CD14-positive monocyte (primary cell): ENCODE measurements at regions not wholly inside any gene's neighbourhood (a gene's known extent, or its start where the extent isn't known, plus 50 kb on each side); places are given as distances from the start of the nearest gene placed in this dataset.

ENCODE experiments used
- DNase-seq, 3 donors: peaks; one replicate each; pipeline ENCODE4 v3.0.0-alpha.2; 2011 to 2022
- H2AFZ ChIP-seq: 2 replicates; pipeline ENCODE4 v1.6.0; 2012; ENCODE audit warnings: mild to moderate bottlenecking, low read depth, low read length, inconsistent platforms; ENCODE audit not compliant: insufficient read depth, poor library complexity, severe bottlenecking
- H3K27ac ChIP-seq, 2 donors: 1 replicate in 1 of 2; 2 replicates in 1 of 2; pipeline ENCODE4 v1.5.1; 2012 to 2013; ENCODE audit warnings: low read length in 2 of 2, control low read depth in 1 of 2, inconsistent platforms in 1 of 2, low read depth in 1 of 2, mild to moderate bottlenecking in 1 of 2
- H3K27me3 ChIP-seq, 2 donors: one replicate each; pipeline versions ENCODE4 v1.6.0 to v1.6.1; 2011 to 2013; ENCODE audit warnings: low read length in 2 of 2; ENCODE audit not compliant: control insufficient read depth in 2 of 2, insufficient read depth in 2 of 2
- H3K36me3 ChIP-seq, 2 donors: replicated peaks in 1 of 2; 1 replicate in 1 of 2; 2 replicates in 1 of 2; pipeline versions ENCODE4 v1.5.1 to v1.6.1; 2012 to 2013; ENCODE audit warnings: low read length in 2 of 2, control low read depth in 1 of 2, inconsistent platforms in 1 of 2, mild to moderate bottlenecking in 1 of 2; ENCODE audit not compliant: insufficient read depth in 2 of 2, control insufficient read depth in 1 of 2
- H3K4me1 ChIP-seq, 2 donors: 1 replicate in 1 of 2; 2 replicates in 1 of 2; pipeline versions ENCODE4 v1.5.1 to v1.6.1; 2012 to 2013; ENCODE audit warnings: low read length in 2 of 2, control low read depth in 1 of 2, inconsistent platforms in 1 of 2, mild to moderate bottlenecking in 1 of 2, moderate library complexity in 1 of 2; ENCODE audit not compliant: insufficient read depth in 2 of 2, control insufficient read depth in 1 of 2
- H3K4me2 ChIP-seq: replicated peaks from 2 replicates; pipeline ENCODE3; 2012; ENCODE audit warnings: low read length, moderate library complexity, mild to moderate bottlenecking; ENCODE audit not compliant: poor library complexity, severe bottlenecking; ENCODE audit errors: extremely low read depth
- H3K4me3 ChIP-seq, 3 experiments: fragments of 200-600 bp in 1 of 3; sonication (generic) in 1 of 3; replicated peaks in 1 of 3; 1 replicate in 2 of 3; 2 replicates in 1 of 3; pipeline ENCODE4 v1.5.1; 2011 to 2013; ENCODE audit warnings: low read length in 3 of 3, mild to moderate bottlenecking in 3 of 3, control low read depth in 2 of 3, low read depth in 2 of 3, inconsistent platforms in 1 of 3, moderate library complexity in 1 of 3
- H3K79me2 ChIP-seq: 2 replicates; pipeline ENCODE4 v1.6.0; 2012; ENCODE audit warnings: mild to moderate bottlenecking, control low read depth, inconsistent platforms, low read length, moderate library complexity; ENCODE audit not compliant: insufficient read depth
- H3K9ac ChIP-seq: 2 replicates; pipeline ENCODE4 v1.6.0; 2017; ENCODE audit warnings: low read length, mild to moderate bottlenecking; ENCODE audit not compliant: insufficient read depth, poor library complexity, severe bottlenecking
- H3K9me3 ChIP-seq, 2 donors: replicated peaks in 1 of 2; 1 replicate in 1 of 2; 2 replicates in 1 of 2; pipeline versions ENCODE4 v1.5.1 to v1.6.1; 2012 to 2013; ENCODE audit warnings: low read length in 2 of 2, control low read depth in 1 of 2; ENCODE audit not compliant: control insufficient read depth in 1 of 2, insufficient read depth in 1 of 2
- H4K20me1 ChIP-seq: 2 replicates; pipeline ENCODE4 v1.6.0; 2012; ENCODE audit warnings: mild to moderate bottlenecking, low read length, control low read depth, moderate library complexity; ENCODE audit not compliant: insufficient read depth
- H3K27ac Mint-ChIP-seq, 7 donors: one replicate each; pipeline ENCODE4 v1.8.0; 2020; ENCODE audit warnings: mild to moderate bottlenecking in 7 of 7, mixed read lengths in 7 of 7, moderate library complexity in 6 of 7, inconsistent platforms in 2 of 7
- H3K27me3 Mint-ChIP-seq, 3 donors: one replicate each; pipeline ENCODE4 v1.8.0; 2021 to 2022; ENCODE audit warnings: low read depth in 3 of 3, mild to moderate bottlenecking in 3 of 3, mixed read lengths in 3 of 3, moderate library complexity in 3 of 3, inconsistent platforms in 1 of 3
- H3K36me3 Mint-ChIP-seq, 2 donors: one replicate each; pipeline ENCODE4 v1.8.0; 2020; ENCODE audit warnings: mixed read lengths in 2 of 2, inconsistent platforms in 1 of 2, mild to moderate bottlenecking in 1 of 2
- H3K4me1 Mint-ChIP-seq: one replicate; pipeline ENCODE4 v1.8.0; 2020; ENCODE audit warnings: mild to moderate bottlenecking, mixed read lengths
- H3K4me3 Mint-ChIP-seq, 2 donors: one replicate each; pipeline ENCODE4 v1.8.0; 2020; ENCODE audit warnings: mild to moderate bottlenecking in 2 of 2, mixed read lengths in 2 of 2, moderate library complexity in 1 of 2
- H3K9me3 Mint-ChIP-seq, 7 donors: one replicate each; pipeline ENCODE4 v1.8.0; 2020 to 2022; ENCODE audit warnings: mixed read lengths in 7 of 7, mild to moderate bottlenecking in 6 of 7, moderate library complexity in 6 of 7, inconsistent platforms in 2 of 7
- WGBS: methylation state at CpG from one replicate; pipeline ENCODE4 v1.1.5; 2013; ENCODE audit warnings: missing lambda C conversion rate; ENCODE audit not compliant: insufficient coverage; 5-methylcytosine and 5-hydroxymethylcytosine counted together
- intact Hi-C, 2 donors: fragments of 100-400 bp; cut with micrococcal nuclease; formaldehyde crosslinking; loops; one replicate each; pipeline versions ENCODE4 v1.15.0 to v1.15.1; 2023
- TF ChIP-seq, protein P1 (sequence below): fragments of 200-600 bp; IDR thresholded peaks from one replicate; pipeline ENCODE4 v1.8.0; 2022; ENCODE audit warnings: antibody characterized with exemption, mild to moderate bottlenecking

DNA sequence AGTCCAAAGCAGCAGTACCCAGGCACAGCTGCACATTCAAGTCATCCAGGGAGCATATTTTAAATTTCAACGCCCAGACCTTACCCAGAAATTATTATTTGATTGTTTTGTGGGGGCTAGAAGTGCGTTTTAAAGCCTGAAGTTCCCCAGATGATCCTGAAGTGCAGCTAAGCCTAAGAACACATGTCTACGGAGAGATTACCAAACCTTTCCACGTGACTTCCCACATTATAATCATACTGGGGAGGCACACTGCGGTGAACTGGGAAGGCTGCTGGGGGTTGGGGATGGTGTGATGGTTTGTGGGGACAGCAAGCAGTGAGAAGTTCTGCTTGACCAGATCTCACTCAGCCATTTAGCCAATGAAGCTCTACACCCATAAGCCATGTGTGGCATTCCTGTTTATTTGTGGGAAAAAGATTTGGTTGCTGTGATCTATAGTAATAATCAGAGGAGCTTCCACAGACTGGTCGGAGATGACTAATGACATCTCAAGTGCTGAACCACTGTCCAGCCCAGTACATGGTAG is 93.4 kb upstream of the CDH6 start:
- DNase-seq: no peak

DNA sequence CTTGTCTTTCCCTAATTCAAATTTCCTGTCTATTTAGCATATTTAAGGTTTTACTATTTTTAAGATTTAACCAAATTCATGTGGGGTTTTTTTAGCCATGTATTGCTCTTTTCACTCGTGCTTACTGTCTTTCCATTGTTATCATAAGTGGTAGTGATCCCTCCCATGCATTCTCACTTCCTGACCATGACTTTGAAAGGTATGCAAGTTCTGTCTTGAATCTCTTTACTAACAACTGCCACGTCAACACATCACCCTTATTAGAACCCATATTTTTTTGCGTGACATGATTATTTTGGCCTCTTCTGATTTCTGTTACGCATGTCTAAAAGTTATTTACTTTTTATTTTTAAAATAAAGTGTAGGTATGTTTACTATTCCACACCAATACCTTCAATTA is 94.7 kb upstream of the CDH6 start:
- Mint-ChIP-seq H3K36me3 (no peaks in the 10 kb centered on the region), H3K4me1 (no peaks in the 10 kb centered on the region), H3K4me3 (no peak overlapping the region), H3K9me3 (peaks cover 0 to 11% (median 0%) of the 10 kb centered on the region in 7 donors), H3K27ac (no peak overlapping the region), H3K27me3 (peaks cover 0 to 5% (median 2%) of the 10 kb centered on the region in 3 donors)
- intact Hi-C loops: no loop called here
- H3K27me3 ChIP-seq: no peaks in the 10 kb centered on the region
- no peak overlapping the region for H3K27ac ChIP-seq
- no peak overlapping the region for H3K4me3 ChIP-seq
- H3K9ac ChIP-seq: no peak overlapping the region
- no peaks in the 10 kb centered on the region for H3K79me2 ChIP-seq
- H3K4me1 ChIP-seq: no peaks in the 10 kb centered on the region
- no peak overlapping the region for H2AFZ ChIP-seq
- H3K4me2 ChIP-seq: no peak overlapping the region
- WGBS: no CpG with 5 or more reads among the region's 4 CpGs
- no peaks in the 10 kb centered on the region for H3K36me3 ChIP-seq
- DNase-seq: no peak
- TF ChIP-seq, protein P1, sequence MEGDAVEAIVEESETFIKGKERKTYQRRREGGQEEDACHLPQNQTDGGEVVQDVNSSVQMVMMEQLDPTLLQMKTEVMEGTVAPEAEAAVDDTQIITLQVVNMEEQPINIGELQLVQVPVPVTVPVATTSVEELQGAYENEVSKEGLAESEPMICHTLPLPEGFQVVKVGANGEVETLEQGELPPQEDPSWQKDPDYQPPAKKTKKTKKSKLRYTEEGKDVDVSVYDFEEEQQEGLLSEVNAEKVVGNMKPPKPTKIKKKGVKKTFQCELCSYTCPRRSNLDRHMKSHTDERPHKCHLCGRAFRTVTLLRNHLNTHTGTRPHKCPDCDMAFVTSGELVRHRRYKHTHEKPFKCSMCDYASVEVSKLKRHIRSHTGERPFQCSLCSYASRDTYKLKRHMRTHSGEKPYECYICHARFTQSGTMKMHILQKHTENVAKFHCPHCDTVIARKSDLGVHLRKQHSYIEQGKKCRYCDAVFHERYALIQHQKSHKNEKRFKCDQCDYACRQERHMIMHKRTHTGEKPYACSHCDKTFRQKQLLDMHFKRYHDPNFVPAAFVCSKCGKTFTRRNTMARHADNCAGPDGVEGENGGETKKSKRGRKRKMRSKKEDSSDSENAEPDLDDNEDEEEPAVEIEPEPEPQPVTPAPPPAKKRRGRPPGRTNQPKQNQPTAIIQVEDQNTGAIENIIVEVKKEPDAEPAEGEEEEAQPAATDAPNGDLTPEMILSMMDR: no peak
- H4K20me1 ChIP-seq: no peaks in the 10 kb centered on the region
- no peaks in the 10 kb centered on the region for H3K9me3 ChIP-seq

More for the DNA sequence above, 93.4 kb upstream of the CDH6 start:
- Histone ChIP-seq H3K27ac (no peak overlapping the region), H4K20me1 (no peaks in the 10 kb centered on the region), H3K9me3 (no peaks in the 10 kb centered on the region), H3K79me2 (no peaks in the 10 kb centered on the region), H3K4me3 (no peak overlapping the region), H3K4me2 (no peak overlapping the region), H3K36me3 (no peaks in the 10 kb centered on the region), H3K27me3 (no peaks in the 10 kb centered on the region), H3K4me1 (no peaks in the 10 kb centered on the region), H2AFZ (no peak overlapping the region), H3K9ac (no peak overlapping the region)
- H3K4me3 Mint-ChIP-seq: no peak overlapping the region
- 100% methylated on average over 1 of the region's 6 CpGs for WGBS
- intact Hi-C loops: no loop called here
- no peaks in the 10 kb centered on the region for H3K4me1 Mint-ChIP-seq
- peaks cover 0 to 5% (median 3%) of the 10 kb centered on the region in 3 donors for H3K27me3 Mint-ChIP-seq
- TF ChIP-seq, protein P1: no peak
- H3K27ac Mint-ChIP-seq: no peak overlapping the region
- no peaks in the 10 kb centered on the region for H3K36me3 Mint-ChIP-seq
- peaks cover 0 to 11% (median 0%) of the 10 kb centered on the region in 7 donors for H3K9me3 Mint-ChIP-seq
